ENCODE measurements at regions not wholly inside any gene's neighbourhood (a gene's known extent, or its start where the extent isn't known, plus 50 kb on each side); places are given as distances from the start of the nearest gene placed in this dataset.

- no peak for TF ChIP-seq EZH2 (IDR thresholded peaks at IDR 0.05; ENCODE audit: borderline replicate concordance, low read depth, low read length, severe bottlenecking)
- TF ChIP-seq, protein P1, sequence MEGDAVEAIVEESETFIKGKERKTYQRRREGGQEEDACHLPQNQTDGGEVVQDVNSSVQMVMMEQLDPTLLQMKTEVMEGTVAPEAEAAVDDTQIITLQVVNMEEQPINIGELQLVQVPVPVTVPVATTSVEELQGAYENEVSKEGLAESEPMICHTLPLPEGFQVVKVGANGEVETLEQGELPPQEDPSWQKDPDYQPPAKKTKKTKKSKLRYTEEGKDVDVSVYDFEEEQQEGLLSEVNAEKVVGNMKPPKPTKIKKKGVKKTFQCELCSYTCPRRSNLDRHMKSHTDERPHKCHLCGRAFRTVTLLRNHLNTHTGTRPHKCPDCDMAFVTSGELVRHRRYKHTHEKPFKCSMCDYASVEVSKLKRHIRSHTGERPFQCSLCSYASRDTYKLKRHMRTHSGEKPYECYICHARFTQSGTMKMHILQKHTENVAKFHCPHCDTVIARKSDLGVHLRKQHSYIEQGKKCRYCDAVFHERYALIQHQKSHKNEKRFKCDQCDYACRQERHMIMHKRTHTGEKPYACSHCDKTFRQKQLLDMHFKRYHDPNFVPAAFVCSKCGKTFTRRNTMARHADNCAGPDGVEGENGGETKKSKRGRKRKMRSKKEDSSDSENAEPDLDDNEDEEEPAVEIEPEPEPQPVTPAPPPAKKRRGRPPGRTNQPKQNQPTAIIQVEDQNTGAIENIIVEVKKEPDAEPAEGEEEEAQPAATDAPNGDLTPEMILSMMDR (IDR thresholded peaks at IDR 0.05; ENCODE audit: borderline replicate concordance, extremely low read depth, low read length, poor library complexity, severe bottlenecking), result no peak
These were observed 685.4 kb downstream of the PLA2G4A start for GRCh38 chr1:187514110-187514509.
